Breast epithelium (tissue), 4 donors: ENCODE measurements at regions not wholly inside any gene's neighbourhood (a gene's known extent, or its start where the extent isn't known, plus 50 kb on each side); places are given as distances from the start of the nearest gene placed in this dataset.

Source experiments
- DNase-seq, 2 donors: peaks; one replicate each; pipeline ENCODE4 v3.0.0-alpha.2; 2019; ENCODE audit warnings: low spot score in 2 of 2
- H3K27ac ChIP-seq, 2 donors: fragments of 200-600 bp; sonication (generic) in 1 of 2; one replicate each; pipeline ENCODE4 v1.5.1; 2016 to 2019; ENCODE audit warnings: mild to moderate bottlenecking in 1 of 2
- H3K27me3 ChIP-seq, 2 donors: fragments of 200-600 bp; sonication (generic) in 1 of 2; one replicate each; pipeline versions ENCODE4 v1.5.1 to v1.6.0; 2017 to 2019; ENCODE audit warnings: control low read depth in 1 of 2, mild to moderate bottlenecking in 1 of 2
- H3K36me3 ChIP-seq: fragments of 200-600 bp; one replicate; pipeline ENCODE4 v1.5.1; 2019
- H3K4me1 ChIP-seq, 2 donors: fragments of 200-600 bp; sonication (generic); one replicate each; pipeline ENCODE4 v1.5.1; 2016 to 2019; ENCODE audit warnings: control low read depth in 1 of 2
- H3K4me3 ChIP-seq, 3 donors: fragments of 200-600 bp; sonication (generic); 1 replicate in 2 of 3; 2 replicates in 1 of 3; pipeline ENCODE4 v1.5.1; 2016 to 2019; ENCODE audit warnings: mild to moderate bottlenecking in 3 of 3, moderate library complexity in 2 of 3
- H3K9me3 ChIP-seq, 2 donors: fragments of 200-600 bp; sonication (generic) in 1 of 2; one replicate each; pipeline ENCODE4 v1.5.1; 2016 to 2019; ENCODE audit warnings: control low read depth in 1 of 2
- CTCF ChIP-seq, 3 donors: fragments of 450-650 bp; IDR thresholded peaks; one replicate each; pipeline ENCODE4 v1.5.1; 2016 to 2017; ENCODE audit warnings: antibody characterized with exemption in 3 of 3, mild to moderate bottlenecking in 3 of 3, moderate library complexity in 3 of 3
- POLR2A ChIP-seq: fragments of 450-650 bp; IDR thresholded peaks from one replicate; pipeline ENCODE4 v1.6.1; 2016; ENCODE audit warnings: antibody characterized with exemption, mild to moderate bottlenecking, moderate library complexity
- POLR2AphosphoS5 ChIP-seq, 3 donors: sonication (generic); formaldehyde crosslinking; IDR thresholded peaks; one replicate each; pipeline ENCODE4 v1.6.1; 2017; ENCODE audit warnings: antibody characterized with exemption in 3 of 3
- intact Hi-C: fragments of 100-400 bp; cut with DNase I; formaldehyde crosslinking; loops from one replicate; pipeline ENCODE4 v1.15.1; 2023; ENCODE audit warnings: low total_unique reads

- Histone ChIP-seq H3K27ac (no peak overlapping the region), H3K9me3 (no peaks in the 10 kb centered on the region), H3K27me3 (no peaks in the 10 kb centered on the region), H3K4me3 (no peak overlapping the region), H3K36me3 (no peaks in the 10 kb centered on the region), H3K4me1 (no peaks in the 10 kb centered on the region)
- intact Hi-C loops, result no loop called here
- no peak for DNase-seq
- TF ChIP-seq POLR2A (no peak), CTCF (IDR thresholded peaks at IDR 0.05) (no peak), POLR2AphosphoS5 (IDR thresholded peaks at IDR 0.05) (no peak)
Observed at GRCh38 chr20:47418069-47418757, 61.7 kb upstream of the ZMYND8 start.

GRCh38 chr20:47419953-47420514, 63.5 kb upstream of the ZMYND8 start:
- Histone ChIP-seq H3K4me3 (no peak overlapping the region), H3K27ac (no peak overlapping the region), H3K36me3 (no peaks in the 10 kb centered on the region), H3K9me3 (no peaks in the 10 kb centered on the region), H3K27me3 (no peaks in the 10 kb centered on the region), H3K4me1 (no peaks in the 10 kb centered on the region)
- DNase-seq, result no peak
- no peak for TF ChIP-seq CTCF (IDR thresholded peaks at IDR 0.05)
- no peak for TF ChIP-seq POLR2AphosphoS5 (IDR thresholded peaks at IDR 0.05)
- TF ChIP-seq POLR2A, result no peak
- intact Hi-C loops, result no loop called here

- no peaks in the 10 kb centered on the region for H3K9me3 ChIP-seq
- no peak for TF ChIP-seq POLR2A
- no peak for TF ChIP-seq CTCF (IDR thresholded peaks at IDR 0.05)
- no peak for TF ChIP-seq POLR2AphosphoS5 (IDR thresholded peaks at IDR 0.05)
- no peak overlapping the region for H3K4me3 ChIP-seq
- intact Hi-C loops, result no loop called here
- H3K27me3 ChIP-seq, result no peaks in the 10 kb centered on the region
- H3K4me1 ChIP-seq, result no peaks in the 10 kb centered on the region
- H3K27ac ChIP-seq, result no peak overlapping the region
- no peaks in the 10 kb centered on the region for H3K36me3 ChIP-seq
- DNase-seq, result no peak
Observed at GRCh38 chr20:47421076-47421475, 64.6 kb upstream of the ZMYND8 start.

GRCh38 chr20:47423586-47423985, 67.1 kb upstream of the ZMYND8 start:
- H3K4me3 ChIP-seq, result no peak overlapping the region
- H3K27me3 ChIP-seq, result no peaks in the 10 kb centered on the region
- no peak overlapping the region for H3K27ac ChIP-seq
- no peaks in the 10 kb centered on the region for H3K36me3 ChIP-seq
- no peaks in the 10 kb centered on the region for H3K4me1 ChIP-seq
- DNase-seq, result no peak
- intact Hi-C loops, result no loop called here
- TF ChIP-seq POLR2A (no peak), POLR2AphosphoS5 (IDR thresholded peaks at IDR 0.05) (no peak), CTCF (IDR thresholded peaks at IDR 0.05) (no peak)
- peaks cover 19 to 20% of the 10 kb centered on the region in 2 donors for H3K9me3 ChIP-seq

- TF ChIP-seq POLR2AphosphoS5 (IDR thresholded peaks at IDR 0.05), result no peak
- TF ChIP-seq CTCF (IDR thresholded peaks at IDR 0.05), result no peak
- TF ChIP-seq POLR2A, result no peak
- intact Hi-C loops, result loop anchor here (1.0 kb wide), 1 partner anchor 29 kb away; no protein-coding TSS in a partner anchor
Observed at GRCh38 chr20:47427067-47427466, 70.6 kb upstream of the ZMYND8 start.

More at GRCh38 chr20:47427067-47427466, 70.6 kb upstream of the ZMYND8 start:
- no peak overlapping the region for H3K4me3 ChIP-seq
- no peaks in the 10 kb centered on the region for H3K4me1 ChIP-seq
- H3K36me3 ChIP-seq, result no peaks in the 10 kb centered on the region
- H3K27ac ChIP-seq, result no peak overlapping the region
- DNase-seq, result no peak
- H3K9me3 ChIP-seq, result peaks cover 19 to 20% of the 10 kb centered on the region in 2 donors
- no peaks in the 10 kb centered on the region for H3K27me3 ChIP-seq
